ENCODE measurements at regions not wholly inside any gene's neighbourhood (a gene's known extent, or its start where the extent isn't known, plus 50 kb on each side); places are given as distances from the start of the nearest gene placed in this dataset.

- no peak for TF ChIP-seq CTCF (IDR thresholded peaks at IDR 0.05; ENCODE audit: low read depth, low read length)
- no peak for TF ChIP-seq EZH2phosphoT487 (IDR thresholded peaks at IDR 0.05; ENCODE audit: low read depth)
Measured at GRCh38 chr11:119888119-119888518, 159.1 kb upstream of the NECTIN1 start.
